ENCODE measurements at regions not wholly inside any gene's neighbourhood (a gene's known extent, or its start where the extent isn't known, plus 50 kb on each side); places are given as distances from the start of the nearest gene placed in this dataset.
"Not testable (repeated sequence)": the region's sequence is repeated elsewhere in the genome, so short reads cannot be mapped to it uniquely, and the experiment has no call there.

DNA sequence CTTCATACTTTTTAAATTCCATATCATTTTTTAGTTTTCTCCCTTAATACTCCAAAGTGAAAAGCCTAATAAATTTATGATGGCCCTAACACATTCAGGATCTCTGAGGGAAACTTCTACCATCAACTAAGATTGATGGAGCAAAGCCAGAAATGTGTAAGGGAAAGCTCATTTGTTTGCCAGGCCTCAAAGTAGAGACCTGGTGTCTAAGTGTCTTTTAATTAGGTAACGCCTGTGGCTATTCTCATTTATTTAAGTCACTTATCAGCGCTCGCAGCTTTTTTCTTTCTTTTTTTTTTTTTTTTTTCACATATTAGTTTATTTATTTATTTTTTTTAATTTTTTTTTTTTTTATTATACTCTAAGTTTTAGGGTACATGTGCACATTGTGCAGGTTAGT, 242.4 kb downstream of the TMA16 start:
- Histone ChIP-seq H3K79me2 (ENCODE audit: insufficient read depth, low read depth, low read length) (no peaks in the 10 kb centered on the region), H3K9me3 (ENCODE audit: low read length) (no peaks in the 10 kb centered on the region), H3K36me3 (ENCODE audit: insufficient read depth, low read length) (no peaks in the 10 kb centered on the region), H3K4me2 (ENCODE audit: low read length) (no peak overlapping the region), H3K27ac (ENCODE audit: low read depth, low read length, poor library complexity, severe bottlenecking) (no peak overlapping the region), H3K9me2 (ENCODE audit: insufficient read depth, low read length) (no peaks in the 10 kb centered on the region), H2AFZ (ENCODE audit: low read length) (no peak overlapping the region), H3K4me1 (ENCODE audit: insufficient read depth, low read length, poor library complexity, severe bottlenecking) (no peaks in the 10 kb centered on the region), H4K20me1 (ENCODE audit: insufficient read depth, low read length) (no peaks in the 10 kb centered on the region), H3K4me3 (ENCODE audit: low read depth, low read length, poor library complexity, severe bottlenecking) (no peak overlapping the region)
- intact Hi-C loops (cut with micrococcal nuclease; ENCODE audit: unreplicated experiment): no loop called here
- no TSS peak for BruUV-seq (replicated peaks)
- no peak for DNase-seq (ENCODE audit: low spot score)
- CTCF ChIA-PET (ENCODE audit: unreplicated experiment): interaction anchor here (0.7 kb wide), 1 partner anchor 11 kb away, joined by 3 read pairs; no protein-coding TSS in a partner anchor
- POLR2A ChIA-PET: interaction anchor here (0.9 kb wide), 1 partner anchor 31 kb away, joined by 4 read pairs; no protein-coding TSS in a partner anchor
- TF ChIP-seq CTCF (conservative IDR thresholded peaks at IDR 0.05; ENCODE audit: low read length): no peak
- no peak for TF ChIP-seq EZH2phosphoT487 (IDR thresholded peaks at IDR 0.05; ENCODE audit: borderline replicate concordance, low read depth, low read length)

GRCh38 chr4:163737846-163738245, 243.4 kb downstream of the TMA16 start:
- CTCF ChIA-PET (ENCODE audit: unreplicated experiment); DNase-seq (ENCODE audit: low spot score): not testable (repeated sequence)

DNA sequence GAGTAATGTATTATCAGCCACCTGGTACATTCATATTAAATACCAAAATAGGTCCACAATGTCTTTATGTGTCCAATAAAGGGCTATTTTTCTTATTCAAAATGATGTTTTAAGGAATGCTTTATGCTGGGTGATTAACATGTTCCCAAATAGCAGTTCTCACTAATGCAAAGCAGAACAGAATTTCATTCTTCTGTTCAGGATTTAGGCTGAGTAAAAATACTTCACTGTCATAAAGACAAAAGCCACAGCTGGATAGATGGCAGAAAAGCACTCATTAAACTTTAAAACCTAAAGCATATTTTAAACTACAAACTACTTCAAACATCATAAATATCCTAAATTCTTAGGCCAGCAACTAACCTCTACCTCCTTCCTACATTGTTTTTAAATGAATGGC, 244.0 kb downstream of the TMA16 start:
- Histone ChIP-seq H2AFZ (ENCODE audit: low read length) (no peak overlapping the region), H3K9me2 (ENCODE audit: insufficient read depth, low read length) (no peaks in the 10 kb centered on the region), H3K79me2 (ENCODE audit: insufficient read depth, low read depth, low read length) (no peaks in the 10 kb centered on the region), H3K27ac (ENCODE audit: low read depth, low read length, poor library complexity, severe bottlenecking) (no peak overlapping the region), H4K20me1 (ENCODE audit: insufficient read depth, low read length) (no peaks in the 10 kb centered on the region), H3K36me3 (ENCODE audit: insufficient read depth, low read length) (no peaks in the 10 kb centered on the region), H3K4me1 (ENCODE audit: insufficient read depth, low read length, poor library complexity, severe bottlenecking) (no peaks in the 10 kb centered on the region), H3K9me3 (ENCODE audit: low read length) (no peaks in the 10 kb centered on the region), H3K4me3 (ENCODE audit: low read depth, low read length, poor library complexity, severe bottlenecking) (no peak overlapping the region), H3K4me2 (ENCODE audit: low read length) (no peak overlapping the region)
- TF ChIP-seq EZH2phosphoT487 (IDR thresholded peaks at IDR 0.05; ENCODE audit: borderline replicate concordance, low read depth, low read length) (no peak), CTCF (conservative IDR thresholded peaks at IDR 0.05; ENCODE audit: low read length) (no peak)
- ChIA-PET CTCF (ENCODE audit: unreplicated experiment) (no interaction called here), POLR2A (no interaction called here)
- BruUV-seq (replicated peaks): no TSS peak
- intact Hi-C loops (cut with micrococcal nuclease; ENCODE audit: unreplicated experiment): no loop called here
- DNase-seq (ENCODE audit: low spot score): no peak

More at GRCh38 chr4:163737846-163738245, 243.4 kb downstream of the TMA16 start:
- intact Hi-C loops (cut with micrococcal nuclease; ENCODE audit: unreplicated experiment); H2AFZ ChIP-seq (ENCODE audit: low read length); H3K9me2 ChIP-seq (ENCODE audit: insufficient read depth, low read length); BruUV-seq (replicated peaks); H3K4me2 ChIP-seq (ENCODE audit: low read length); H3K36me3 ChIP-seq (ENCODE audit: insufficient read depth, low read length); H3K9me3 ChIP-seq (ENCODE audit: low read length); H4K20me1 ChIP-seq (ENCODE audit: insufficient read depth, low read length); H3K27ac ChIP-seq (ENCODE audit: low read depth, low read length, poor library complexity, severe bottlenecking); H3K4me3 ChIP-seq (ENCODE audit: low read depth, low read length, poor library complexity, severe bottlenecking); H3K4me1 ChIP-seq (ENCODE audit: insufficient read depth, low read length, poor library complexity, severe bottlenecking); POLR2A ChIA-PET; H3K79me2 ChIP-seq (ENCODE audit: insufficient read depth, low read depth, low read length): not testable (repeated sequence)

All from OCI-LY7 (cell line).